GM10248 (cell line): ENCODE measurements at regions not wholly inside any gene's neighbourhood (a gene's known extent, or its start where the extent isn't known, plus 50 kb on each side); places are given as distances from the start of the nearest gene placed in this dataset.

ENCODE experiments used
- CTCF ChIA-PET: fragments of 300-600 bp; sonication (Branson Sonifier 250); formaldehyde crosslinking; extraction: SDS; loops from one replicate; lab custom pipeline; 2021; ENCODE audit warnings: antibody characterized with exemption; lab: Yijun Ruan, JAX
- POLR2A ChIA-PET: fragments of 350-650 bp; sonication (Branson Sonifier 250); formaldehyde crosslinking; extraction: SDS; loops from one replicate; lab custom pipeline; 2020; ENCODE audit warnings: antibody characterized with exemption; lab: Yijun Ruan, JAX
- DNase-seq: peaks from one replicate; pipeline ENCODE4 v3.0.0; 2012; ENCODE audit errors: extremely low spot score
- CTCF ChIP-seq: IDR thresholded peaks from 2 replicates; pipeline ENCODE4 v1.5.1; 2012; ENCODE audit warnings: mild to moderate bottlenecking, low read depth; ENCODE audit errors: extremely low read depth, missing control alignments, control extremely low read depth

GRCh38 chr1:170262276-170262939 lies 116.6 kb downstream of the NTMT2 start:
- TF ChIP-seq CTCF: no peak
- POLR2A ChIA-PET: no interaction called here
- no peak for DNase-seq
- CTCF ChIA-PET: interaction anchor here (1.0 kb wide), 1 partner anchor 16 kb away, joined by 3 read pairs; no protein-coding TSS in a partner anchor

DNA sequence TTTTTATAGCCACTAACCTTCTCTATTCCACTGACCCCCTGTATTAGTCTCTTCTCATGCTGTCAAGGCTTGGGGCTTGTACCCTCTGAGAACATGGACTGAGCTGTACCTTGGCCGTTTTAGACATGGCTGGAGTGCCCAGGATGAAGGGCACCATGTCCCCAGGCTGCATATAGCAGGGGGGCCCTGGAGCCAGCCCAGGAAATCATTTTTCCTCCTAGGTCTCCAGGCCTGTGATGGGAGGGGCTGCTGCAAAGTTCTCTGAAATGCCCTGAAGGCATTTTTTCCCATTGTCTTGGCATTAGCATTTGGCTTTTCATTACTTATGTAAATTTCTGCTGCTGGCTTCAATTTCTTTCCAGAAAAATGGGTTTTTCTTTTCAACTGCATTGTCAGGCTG lies 119.5 kb downstream of the NTMT2 start:
- no peak for TF ChIP-seq CTCF
- no peak for DNase-seq
- ChIA-PET POLR2A (no interaction called here), CTCF (no interaction called here)

DNA sequence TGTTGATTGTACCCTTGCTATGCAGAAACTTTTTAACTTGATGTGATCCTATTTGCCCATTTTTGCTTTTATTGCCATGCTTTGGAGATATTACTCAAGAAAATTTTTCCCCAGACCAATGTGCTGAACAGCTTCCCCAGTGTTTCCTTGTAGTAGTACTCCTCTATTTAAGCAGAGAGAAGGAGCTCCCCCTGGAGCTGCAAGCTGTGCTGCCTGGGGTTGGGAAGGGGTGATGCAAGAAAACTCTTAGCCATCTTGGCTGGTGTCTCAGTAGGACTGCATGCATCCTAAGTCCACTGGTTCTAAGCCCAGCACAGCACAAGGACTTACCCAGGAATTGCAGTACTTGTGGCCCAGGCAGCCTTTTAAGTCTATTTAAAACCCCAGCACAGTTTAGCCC lies 121.6 kb downstream of the NTMT2 start:
- CTCF ChIA-PET: no interaction called here
- DNase-seq: no peak
- TF ChIP-seq CTCF: no peak
- POLR2A ChIA-PET: no interaction called here

GRCh38 chr1:170271430-170272161 lies 125.8 kb downstream of the NTMT2 start:
- no peak for TF ChIP-seq CTCF
- ChIA-PET POLR2A (no interaction called here), CTCF (no interaction called here)
- no peak for DNase-seq

- DNase-seq: no peak
- CTCF ChIA-PET: interaction anchor here (1.2 kb wide), 1 partner anchor 16 kb away, joined by 5 read pairs; no protein-coding TSS in a partner anchor
- no peak for TF ChIP-seq CTCF
- POLR2A ChIA-PET: no interaction called here
Measured at GRCh38 chr1:170273291-170274130, 127.8 kb downstream of the NTMT2 start.

DNA sequence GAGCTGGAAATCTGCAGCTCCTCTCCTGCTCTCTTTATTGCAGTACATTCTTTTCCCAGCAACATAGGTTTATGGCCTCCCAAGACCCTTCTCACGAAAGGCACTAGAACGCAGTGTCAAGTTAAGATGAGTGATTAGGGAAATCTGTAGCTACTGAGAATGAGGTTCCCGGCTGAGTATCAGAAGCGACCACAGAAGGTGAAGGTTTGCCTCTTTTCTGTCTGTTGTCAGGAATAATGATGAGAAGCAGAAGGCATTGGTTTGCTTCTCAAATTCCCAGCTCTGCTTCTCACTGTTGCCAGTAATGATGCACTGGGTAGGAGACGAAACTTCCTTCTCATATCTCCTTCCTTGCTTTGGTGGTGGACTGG lies 128.4 kb downstream of the NTMT2 start:
- no peak for DNase-seq
- TF ChIP-seq CTCF: no peak
- POLR2A ChIA-PET: no interaction called here
- CTCF ChIA-PET: no interaction called here
